A673 (cell line): ENCODE measurements at regions not wholly inside any gene's neighbourhood (a gene's known extent, or its start where the extent isn't known, plus 50 kb on each side); places are given as distances from the start of the nearest gene placed in this dataset.
A peak's percentile ranks its signal among the peaks of the same experiment; 100 is the strongest.

Source experiments
- BruUV-seq: library from RNA; stranded (reverse); fragments of 400-500 nt; replicated peaks from 2 replicates; lab custom pipeline; 2021; lab: Mats Ljungman, UMichigan
- CTCF ChIA-PET: fragments of 300-600 bp; sonication (Branson Sonifier 250); formaldehyde crosslinking; loops from one replicate; lab custom pipeline; 2022; ENCODE audit warnings: antibody characterized with exemption; lab: Charles Lee
- POLR2A ChIA-PET: fragments of 300-600 bp; sonication (Branson Sonifier 250); formaldehyde crosslinking; loops from one replicate; lab custom pipeline; 2022; ENCODE audit warnings: antibody characterized with exemption; ENCODE audit not compliant: low non-redundant PET; lab: Charles Lee
- DNase-seq: peaks from one replicate; pipeline ENCODE4 v3.0.0-alpha.2; 2015; ENCODE audit warnings: low spot score
- H3K27ac ChIP-seq: fragments of 200-600 bp; sonication (generic); 2 replicates; pipeline ENCODE4 v1.5.1; 2016; ENCODE audit warnings: mixed run types, low read depth, mild to moderate bottlenecking, mixed read lengths, antibody characterized with exemption, low read length; ENCODE audit not compliant: poor library complexity, severe bottlenecking
- H3K27me3 ChIP-seq: fragments of 200-600 bp; sonication (generic); replicated peaks from 2 replicates; pipeline ENCODE4 v1.6.1; 2017; ENCODE audit warnings: mixed run types, low read depth, mild to moderate bottlenecking, mixed read lengths, antibody characterized with exemption, low read length; ENCODE audit not compliant: insufficient read depth, poor library complexity
- H3K36me3 ChIP-seq: fragments of 200-600 bp; sonication (generic); 2 replicates; pipeline ENCODE4 v1.6.1; 2016; ENCODE audit warnings: mixed run types, mild to moderate bottlenecking, mixed read lengths, antibody characterized with exemption, low read length; ENCODE audit not compliant: insufficient read depth, poor library complexity, severe bottlenecking
- H3K4me1 ChIP-seq: fragments of 200-600 bp; sonication (generic); 2 replicates; pipeline ENCODE4 v1.6.1; 2017; ENCODE audit warnings: mixed run types, mild to moderate bottlenecking, mixed read lengths, antibody characterized with exemption, low read length; ENCODE audit not compliant: insufficient read depth, poor library complexity, severe bottlenecking
- H3K4me3 ChIP-seq: fragments of 200-600 bp; sonication (generic); 2 replicates; pipeline ENCODE4 v1.5.1; 2016; ENCODE audit warnings: low read depth, mixed run types, mild to moderate bottlenecking, mixed read lengths, low read length; ENCODE audit not compliant: poor library complexity, severe bottlenecking
- H3K9me3 ChIP-seq: fragments of 200-600 bp; sonication (generic); 2 replicates; pipeline ENCODE4 v1.6.1; 2016; ENCODE audit warnings: mixed run types, low read depth, mild to moderate bottlenecking, mixed read lengths, antibody characterized with exemption, low read length; ENCODE audit not compliant: poor library complexity, severe bottlenecking
- CTCF ChIP-seq: fragments of 300-800, 200-600 bp; sonication (generic); conservative IDR thresholded peaks from 2 replicates; pipeline ENCODE4 v1.5.1; 2017; ENCODE audit warnings: low read depth, mild to moderate bottlenecking, antibody characterized with exemption, low read length, moderate library complexity, mixed read lengths
- EZH2 ChIP-seq: fragments of 200-600 bp; sonication (generic); IDR thresholded peaks from 2 replicates; pipeline ENCODE4 v1.6.1; 2017; ENCODE audit warnings: borderline replicate concordance, low read depth, mild to moderate bottlenecking, mixed read lengths, antibody characterized with exemption, low read length; ENCODE audit not compliant: poor library complexity, severe bottlenecking
- intact Hi-C: fragments of 100-400 bp; cut with micrococcal nuclease; formaldehyde crosslinking; loops from one replicate; pipeline ENCODE4 v1.10.0; 2022; ENCODE audit not compliant: unreplicated experiment

GRCh38 chrX:9134366-9134765 is 100.4 kb upstream of the FAM9B start:
- ChIA-PET POLR2A (no interaction called here), CTCF (no interaction called here)
- DNase-seq: no peak
- TF ChIP-seq CTCF: no peak
- TF ChIP-seq EZH2: no peak
- Histone ChIP-seq H3K27ac (no peak overlapping the region), H3K36me3 (no peaks in the 10 kb centered on the region), H3K9me3 (no peaks in the 10 kb centered on the region), H3K27me3 (no peaks in the 10 kb centered on the region), H3K4me3 (no peak overlapping the region), H3K4me1 (no peaks in the 10 kb centered on the region)
- intact Hi-C loops: no loop called here
- no TSS peak for BruUV-seq

GRCh38 chrX:9135901-9136510 is 102.1 kb upstream of the FAM9B start:
- no TSS peak for BruUV-seq
- ChIA-PET POLR2A (no interaction called here), CTCF (no interaction called here)
- peak; percentile 36 for DNase-seq
- Histone ChIP-seq H3K4me3 (no peak overlapping the region), H3K36me3 (no peaks in the 10 kb centered on the region), H3K4me1 (no peaks in the 10 kb centered on the region), H3K27me3 (no peaks in the 10 kb centered on the region), H3K9me3 (no peaks in the 10 kb centered on the region), H3K27ac (no peak overlapping the region)
- TF ChIP-seq CTCF (no peak), EZH2 (no peak)
- intact Hi-C loops: no loop called here

- H3K4me3 ChIP-seq: no peak overlapping the region
- intact Hi-C loops: no loop called here
- no peak for TF ChIP-seq CTCF
- TF ChIP-seq EZH2: no peak
- no peak for DNase-seq
- H3K27me3 ChIP-seq: no peaks in the 10 kb centered on the region
- CTCF ChIA-PET: no interaction called here
- no peaks in the 10 kb centered on the region for H3K4me1 ChIP-seq
- H3K9me3 ChIP-seq: no peaks in the 10 kb centered on the region
- no peaks in the 10 kb centered on the region for H3K36me3 ChIP-seq
- POLR2A ChIA-PET: no interaction called here
- H3K27ac ChIP-seq: no peak overlapping the region
- BruUV-seq: no TSS peak
Measured at GRCh38 chrX:9137152-9137551, 103.2 kb upstream of the FAM9B start.
